LoVo (cell line): ENCODE measurements at regions not wholly inside any gene's neighbourhood (a gene's known extent, or its start where the extent isn't known, plus 50 kb on each side); places are given as distances from the start of the nearest gene placed in this dataset.
"Not testable (repeated sequence)": the region's sequence is repeated elsewhere in the genome, so short reads cannot be mapped to it uniquely, and the experiment has no call there.

Source experiments
- DNase-seq: peaks from one replicate; pipeline ENCODE4 v3.0.0-alpha.2; 2016; ENCODE audit warnings: low spot score

DNA sequence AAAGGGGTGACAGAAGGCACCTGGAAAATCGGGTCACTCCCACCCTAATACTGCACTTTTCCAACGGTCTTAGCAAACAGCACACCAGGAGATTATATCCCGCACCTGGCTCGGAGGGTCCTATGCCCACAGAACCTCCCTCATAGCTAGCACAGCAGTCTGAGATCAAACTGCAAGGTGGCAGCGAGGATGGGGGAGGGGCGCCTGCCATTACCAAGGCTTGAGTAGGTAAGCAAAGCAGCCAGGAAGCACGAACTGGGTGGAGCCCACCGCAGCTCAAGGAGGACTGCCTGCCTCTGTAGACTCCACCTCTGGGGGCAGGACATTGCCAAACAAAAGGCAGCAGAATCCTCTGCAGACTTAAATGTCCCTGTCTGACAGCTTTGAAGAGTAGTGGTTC is 101.8 kb downstream of the TBX20 start:
- not testable (repeated sequence) for DNase-seq

DNA sequence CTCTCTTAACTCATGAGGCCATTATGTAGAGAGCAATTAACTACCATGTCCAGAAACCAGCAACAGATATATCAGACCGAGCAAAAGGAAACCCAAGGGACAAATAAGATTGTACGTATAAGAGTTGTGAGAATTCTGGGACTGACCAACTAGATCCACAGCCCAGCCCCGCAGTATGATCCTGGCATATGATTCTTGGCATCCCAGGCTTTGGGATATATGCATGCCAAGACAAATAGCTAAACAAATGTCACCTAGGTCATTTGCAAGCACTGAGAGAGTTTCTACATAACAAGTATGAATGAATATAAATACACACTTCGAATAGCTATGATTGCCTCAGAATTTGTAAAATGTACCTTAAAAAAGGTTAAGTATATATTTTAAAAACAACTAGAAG is 105.9 kb downstream of the TBX20 start:
- DNase-seq = not testable (repeated sequence)

DNA sequence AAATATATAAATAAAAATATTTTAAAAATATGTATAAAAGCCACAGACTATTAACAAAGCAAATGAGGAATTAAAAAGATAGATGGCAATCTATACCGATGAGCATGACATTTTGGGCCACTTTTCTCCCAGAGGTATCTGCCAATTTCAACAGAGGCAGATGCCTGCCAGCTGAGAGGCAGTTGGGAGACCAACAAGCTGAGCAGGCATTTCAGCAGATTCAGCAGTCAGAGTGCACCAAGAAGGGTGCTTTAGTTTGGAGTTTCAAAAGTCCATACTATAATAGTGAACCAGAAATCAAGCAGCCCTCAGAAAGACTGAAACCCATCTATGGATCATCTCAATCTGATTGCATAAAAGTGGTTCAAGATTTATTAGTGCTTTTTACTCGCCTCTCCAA is 104.8 kb upstream of the DPY19L1 start:
- not testable (repeated sequence) for DNase-seq

DNA sequence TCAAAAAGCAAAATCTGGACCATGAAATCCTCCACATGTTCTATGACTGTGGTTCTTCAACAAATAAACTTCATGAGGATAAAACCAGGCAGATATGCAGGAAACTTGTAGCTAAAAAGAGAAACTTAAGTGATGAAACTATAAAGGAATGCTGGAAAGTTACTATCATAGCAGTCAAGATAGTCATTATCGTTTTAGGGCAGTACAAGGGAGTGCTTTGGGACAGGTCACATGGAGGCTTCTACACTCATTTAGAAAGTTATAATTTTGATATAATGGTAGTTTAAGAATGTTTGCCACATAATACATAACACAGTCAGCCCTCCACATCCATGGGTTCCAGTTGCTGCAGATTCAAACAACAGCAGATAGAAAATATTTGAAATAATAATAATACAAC is 102.0 kb upstream of the DPY19L1 start:
- not testable (repeated sequence) for DNase-seq

DNA sequence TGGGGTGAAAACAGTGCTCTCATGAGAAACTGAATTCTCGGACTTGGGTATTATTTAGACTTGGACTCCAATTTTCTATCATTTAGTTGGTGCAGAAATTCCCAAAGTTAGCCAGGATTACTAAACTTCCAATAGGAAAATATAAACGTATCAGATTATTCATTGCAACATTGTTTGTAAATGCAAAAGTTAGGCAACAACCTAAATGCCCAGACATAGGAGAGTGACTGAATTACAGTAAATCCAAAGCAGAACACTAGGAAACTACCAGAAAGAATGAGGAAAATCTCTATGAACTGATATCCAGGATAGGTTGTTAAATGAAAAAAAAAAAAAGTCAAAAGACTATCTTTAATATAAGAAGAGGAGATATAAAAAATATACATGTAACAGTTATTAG is 96.2 kb upstream of the DPY19L1 start:
- not testable (repeated sequence) for DNase-seq

DNA sequence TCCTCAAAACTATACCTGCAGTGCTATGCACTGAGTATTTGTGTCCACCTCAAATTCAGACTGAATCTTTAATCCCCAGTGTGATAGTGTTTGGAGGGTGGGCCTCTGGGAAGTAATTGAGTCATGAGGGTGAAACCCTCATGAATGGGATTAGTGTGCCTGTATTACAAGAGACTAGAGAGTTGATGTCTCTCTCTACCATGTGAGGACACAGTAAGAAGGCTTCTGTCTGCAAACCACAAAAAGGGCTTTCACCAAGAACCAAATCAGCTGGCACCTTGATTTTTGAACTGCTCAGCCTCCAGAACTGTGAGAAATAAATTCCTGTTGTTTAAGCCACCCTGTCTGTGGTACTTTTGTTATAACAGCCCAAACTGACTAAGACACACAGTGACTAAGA is 95.7 kb upstream of the DPY19L1 start:
- not testable (repeated sequence) for DNase-seq

DNA sequence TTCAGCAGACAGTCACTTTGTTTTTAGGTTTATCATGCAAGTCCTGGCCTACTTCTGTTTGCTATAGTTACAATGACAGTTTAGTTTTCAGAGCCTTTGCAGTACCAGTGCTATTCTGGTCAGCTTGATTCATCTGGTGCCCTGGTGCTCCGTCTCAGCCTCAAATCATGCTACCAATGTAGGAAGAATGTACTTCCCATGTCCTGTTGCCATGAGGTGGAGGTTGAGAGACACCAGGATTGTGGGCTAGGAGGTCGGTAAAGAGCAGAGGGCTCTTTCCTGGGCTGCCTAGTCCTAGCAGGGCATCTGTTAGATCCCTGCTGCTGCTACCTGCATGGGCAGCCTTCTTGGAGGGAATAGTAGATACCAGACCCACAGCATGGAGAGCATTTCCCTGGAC is 91.4 kb upstream of the DPY19L1 start:
- not testable (repeated sequence) for DNase-seq

DNA sequence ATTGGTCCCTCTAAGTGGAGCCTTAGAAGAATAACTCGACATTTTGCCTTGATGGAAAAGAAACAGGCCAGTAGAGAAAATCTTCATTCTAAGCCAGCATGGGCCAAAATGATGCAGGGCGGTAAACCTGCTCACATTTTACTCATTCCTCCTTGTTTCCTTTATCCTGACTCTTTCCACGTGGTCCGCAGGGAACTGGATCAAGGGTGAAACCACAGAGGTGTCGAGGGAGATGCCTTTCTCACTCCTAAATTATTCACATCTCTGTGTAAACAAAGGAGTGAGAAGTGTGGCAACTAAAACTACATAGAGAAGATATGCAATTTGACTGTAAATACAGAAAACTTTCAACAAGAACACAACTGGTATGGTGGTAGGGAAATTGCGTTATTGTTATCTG is 81.2 kb upstream of the DPY19L1 start:
- peak; percentile 5 for DNase-seq

DNA sequence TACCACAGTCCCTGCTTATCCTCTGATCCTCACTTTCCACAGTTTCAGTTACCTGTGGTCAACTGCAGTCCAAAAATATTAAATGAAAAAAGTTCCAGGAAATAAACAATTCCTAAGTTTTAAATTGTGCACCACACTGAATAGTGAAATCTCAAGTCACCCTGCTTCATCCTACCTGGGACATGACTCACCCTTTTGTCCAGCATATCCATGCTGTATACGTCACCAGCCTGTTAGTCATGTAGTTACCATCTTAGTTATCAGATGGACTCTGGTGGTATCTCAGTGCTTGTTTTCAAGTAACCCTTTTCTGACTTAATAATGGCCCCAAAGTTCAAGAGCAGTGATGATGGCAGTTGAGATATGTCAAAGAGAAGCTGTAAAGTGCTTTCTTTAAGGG is 69.4 kb upstream of the DPY19L1 start:
- DNase-seq = peak; percentile 23

DNA sequence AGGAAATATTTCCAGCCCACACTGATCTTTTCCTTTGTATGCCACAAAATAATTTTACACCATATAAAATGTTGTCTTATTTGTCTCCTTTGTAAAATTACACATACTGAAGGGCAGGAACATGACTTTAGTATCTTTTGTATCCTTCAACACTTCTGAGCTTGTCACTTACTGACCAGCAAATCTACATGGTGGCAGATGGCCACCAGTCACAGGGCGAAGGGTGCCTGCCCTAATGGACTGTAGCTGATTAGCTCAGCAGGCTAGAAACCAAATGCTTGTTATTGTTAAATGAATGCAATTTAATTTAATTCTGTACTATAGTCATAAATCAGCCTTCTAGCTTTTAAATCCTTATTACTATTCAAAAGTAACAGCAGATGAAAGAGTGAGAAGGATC is 68.2 kb upstream of the DPY19L1 start:
- not testable (repeated sequence) for DNase-seq

DNA sequence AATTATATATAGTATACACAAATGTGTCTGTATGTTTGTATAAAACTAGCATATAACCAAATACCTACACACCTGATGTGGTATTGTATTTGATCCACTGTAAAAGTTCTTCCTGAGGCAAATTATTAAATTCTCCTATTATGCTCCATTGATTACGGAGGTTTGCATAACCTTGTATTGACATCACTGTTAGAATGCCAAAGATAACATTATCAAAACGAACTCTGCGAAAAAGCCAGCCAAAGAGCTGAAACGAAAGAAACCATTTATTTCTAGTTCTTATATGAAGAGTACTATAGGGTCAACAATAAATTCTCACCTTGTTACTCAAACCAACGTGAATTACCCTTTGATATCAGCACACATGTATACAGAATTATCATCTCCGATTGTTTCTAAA is 65.6 kb upstream of the DPY19L1 start:
- not testable (repeated sequence) for DNase-seq

DNA sequence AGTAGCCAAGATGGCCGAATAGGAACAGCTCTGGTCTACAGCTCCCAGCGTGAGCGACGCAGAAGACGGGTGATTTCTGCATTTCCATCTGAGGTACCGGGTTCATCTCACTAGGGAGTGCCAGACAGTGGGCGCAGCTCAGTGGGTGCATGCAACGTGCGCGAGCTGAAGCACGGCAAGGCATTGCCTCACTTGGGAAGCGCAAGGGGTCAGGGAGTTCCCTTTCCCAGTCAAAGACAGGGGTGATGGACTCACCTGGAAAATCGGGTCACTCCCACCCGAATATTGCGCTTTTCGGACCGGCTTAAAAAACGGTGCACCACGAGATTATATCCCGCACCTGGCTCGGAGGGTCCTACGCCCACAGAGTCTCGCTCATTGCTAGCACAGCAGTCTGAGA is 55.7 kb upstream of the DPY19L1 start:
- DNase-seq = not testable (repeated sequence)
